HepG2 (cell line): ENCODE measurements at regions not wholly inside any gene's neighbourhood (a gene's known extent, or its start where the extent isn't known, plus 50 kb on each side); places are given as distances from the start of the nearest gene placed in this dataset.

Source experiments
- ATAC-seq: fragments of 200-7000 bp; cut with Tn5 transposase; 3 replicates; pipeline ENCODE4 v1.9.1; 2020; ENCODE audit warnings: mild to moderate bottlenecking, moderate library complexity
- BruUV-seq: library from RNA; stranded (reverse); fragments of 400-500 nt; replicated peaks from 2 replicates; lab custom pipeline; 2021; lab: Mats Ljungman, UMichigan
- CTCF ChIA-PET: fragments of 300-600 bp; formaldehyde crosslinking; extraction: SDS; loops from one replicate; lab custom pipeline; 2021; ENCODE audit warnings: low total read pairs, inconsistent platforms, low intra/inter-chr PET ratio; lab: Yijun Ruan, JAX
- POLR2A ChIA-PET: fragments of 350-600 bp; sonication (Branson Sonifier 250); formaldehyde crosslinking; loops from one replicate; lab custom pipeline; 2020; ENCODE audit warnings: antibody characterized with exemption, inconsistent platforms; lab: Yijun Ruan, JAX
- DNase-seq: peaks from one replicate; pipeline ENCODE4 v3.0.0-alpha.2; 2015; ENCODE audit warnings: low spot score
- FAIRE-seq: peaks from 3 replicates; lab custom pipeline; 2011; peaks lifted over from hg19 to GRCh38; lab: Jason Lieb, UNC
- H2AFZ ChIP-seq: one replicate; pipeline ENCODE4 v1.6.1; 2011; ENCODE audit warnings: low read length, inconsistent platforms
- H3K27ac ChIP-seq: fragments of 300-600 bp; 3 replicates; pipeline ENCODE4 v1.8.0; 2011; ENCODE audit warnings: mixed run types, mild to moderate bottlenecking, mixed read lengths, low read length, inconsistent platforms; ENCODE audit not compliant: insufficient read depth; ENCODE audit errors: extremely low read length
- H3K27me3 ChIP-seq, 2 experiments: fragments of 200-600 bp in 1 of 2; 2 replicates in 1 of 2; 3 replicates in 1 of 2; pipeline versions ENCODE4 v1.6.0 to v1.8.0; 2011; ENCODE audit warnings: low read length in 2 of 2, mild to moderate bottlenecking in 2 of 2, moderate library complexity in 2 of 2, inconsistent platforms in 1 of 2; ENCODE audit not compliant: insufficient read depth in 2 of 2, control insufficient read depth in 1 of 2
- H3K36me3 ChIP-seq, 2 experiments: fragments of 200-600 bp in 1 of 2; replicated peaks in 1 of 2; 2 replicates in 1 of 2; 3 replicates in 1 of 2; pipeline versions ENCODE4 v1.5.1 to v1.8.0; 2011; ENCODE audit warnings: low read length in 2 of 2, inconsistent platforms in 1 of 2; ENCODE audit not compliant: insufficient read depth in 2 of 2, control insufficient read depth in 1 of 2
- H3K4me1 ChIP-seq: 2 replicates; pipeline ENCODE4 v1.5.1; 2012; ENCODE audit warnings: low read length, inconsistent platforms; ENCODE audit not compliant: insufficient read depth
- H3K4me2 ChIP-seq: 2 replicates; pipeline ENCODE4 v1.6.0; 2011; ENCODE audit warnings: low read depth, low read length, inconsistent platforms
- H3K4me3 ChIP-seq, 3 experiments: fragments of 200-600 bp in 1 of 3; sonication (generic), shearing (Covaris generic) in 1 of 3; replicated peaks in 1 of 3; 2 replicates each; pipeline ENCODE4 v1.5.1; 2011 to 2016; ENCODE audit warnings: low read length in 3 of 3, inconsistent platforms in 2 of 3, low read depth in 2 of 3, mild to moderate bottlenecking in 2 of 3, control low read depth in 1 of 3, mixed read lengths in 1 of 3; ENCODE audit not compliant: insufficient read depth in 1 of 3
- H3K79me2 ChIP-seq: one replicate; pipeline ENCODE4 v1.6.1; 2011; ENCODE audit warnings: low read length, inconsistent platforms; ENCODE audit not compliant: insufficient read depth
- H3K9ac ChIP-seq: 2 replicates; pipeline ENCODE4 v1.6.0; 2011; ENCODE audit warnings: mild to moderate bottlenecking, low read depth, low read length, inconsistent platforms; ENCODE audit not compliant: insufficient read depth
- H3K9me3 ChIP-seq: 2 replicates; pipeline ENCODE4 v1.5.1; 2012; ENCODE audit warnings: mild to moderate bottlenecking, low read length
- H4K20me1 ChIP-seq: 2 replicates; pipeline ENCODE4 v1.6.0; 2011; ENCODE audit warnings: inconsistent platforms, mild to moderate bottlenecking, low read length, moderate library complexity; ENCODE audit not compliant: insufficient read depth
- ELF3 ChIP-seq: IDR thresholded peaks from 2 replicates; pipeline ENCODE4 v1.6.1; 2016; ENCODE audit warnings: missing genetic modification reagents, missing compliant biosample characterization
- HOXA7 ChIP-seq: sonication (generic); formaldehyde crosslinking; IDR thresholded peaks from 2 replicates; pipeline ENCODE4 v1.8.1; 2022; ENCODE audit warnings: mild to moderate bottlenecking, missing genetic modification reagents, moderate library complexity
- MAFF ChIP-seq: IDR thresholded peaks from 2 replicates; pipeline ENCODE4 v1.6.1; 2011; ENCODE audit warnings: low read depth, low read length, improper control_type of control experiment
- MAFK ChIP-seq, 2 experiments: IDR thresholded peaks in 1 of 2; conservative IDR thresholded peaks in 1 of 2; 2 replicates each; pipeline ENCODE4 v1.6.1; 2011; ENCODE audit warnings: improper control_type of control experiment in 2 of 2, low read length in 2 of 2
- NR2F1 ChIP-seq, 2 experiments: fragments of 450-650 bp in 1 of 2; formaldehyde crosslinking in 1 of 2; IDR thresholded peaks; 2 replicates each; pipeline versions ENCODE4 v1.5.0 to v1.6.1; 2016 to 2020; ENCODE audit warnings: mild to moderate bottlenecking in 1 of 2, missing compliant biosample characterization in 1 of 2, missing genetic modification reagents in 1 of 2, moderate library complexity in 1 of 2
- PRMT3 ChIP-seq: sonication (generic); formaldehyde crosslinking; IDR thresholded peaks from 2 replicates; pipeline ENCODE4 v1.8.1; 2022; ENCODE audit warnings: low read depth, mild to moderate bottlenecking, moderate library complexity, missing genetic modification reagents, borderline replicate concordance
- SP1 ChIP-seq, 2 experiments: fragments of 450-650 bp in 1 of 2; sonication (generic) in 1 of 2; formaldehyde crosslinking in 1 of 2; IDR thresholded peaks; 2 replicates each; pipeline versions ENCODE4 v1.4.0 to v1.6.1; 2016 to 2020; ENCODE audit warnings: missing genetic modification reagents in 1 of 2
- ZNF367 ChIP-seq: sonication (generic); formaldehyde crosslinking; IDR thresholded peaks from 2 replicates; pipeline ENCODE4 v1.4.0; 2020; ENCODE audit warnings: missing genetic modification reagents, borderline replicate concordance
- ZNF597 ChIP-seq: sonication (generic); formaldehyde crosslinking; IDR thresholded peaks from 2 replicates; pipeline ENCODE4 v1.5.0; 2020; ENCODE audit warnings: missing genetic modification reagents
- ZNF605 ChIP-seq: sonication (generic); formaldehyde crosslinking; IDR thresholded peaks from 2 replicates; pipeline ENCODE4 v1.8.0; 2022; ENCODE audit warnings: mild to moderate bottlenecking, missing genetic modification reagents
- WGBS: methylation state at CpG from one replicate; pipeline ENCODE4 v1.1.6; 2017; ENCODE audit warnings: low lambda C conversion rate; 5-methylcytosine and 5-hydroxymethylcytosine counted together
- in situ Hi-C: cut with HindIII; loops from 2 replicates; pipeline ENCODE4 v1.10.0; 2017; ENCODE audit warnings: low pct_unique_long_range_greater_than_20kb; ENCODE audit not compliant: extremely low pct_ligation_motif_present
- intact Hi-C: fragments of 100-400 bp; cut with micrococcal nuclease; formaldehyde crosslinking; loops from one replicate; pipeline ENCODE4 v1.10.0; 2022; ENCODE audit not compliant: unreplicated experiment
- TF ChIP-seq, protein P1 (sequence below): sonication (generic); formaldehyde crosslinking; IDR thresholded peaks from 2 replicates; pipeline ENCODE4 v1.4.0; 2020; ENCODE audit warnings: missing genetic modification reagents, borderline replicate concordance
- TF ChIP-seq, protein P2 (sequence below): fragments of 450-650 bp; IDR thresholded peaks from 2 replicates; pipeline ENCODE4 v1.6.1; 2016

DNA sequence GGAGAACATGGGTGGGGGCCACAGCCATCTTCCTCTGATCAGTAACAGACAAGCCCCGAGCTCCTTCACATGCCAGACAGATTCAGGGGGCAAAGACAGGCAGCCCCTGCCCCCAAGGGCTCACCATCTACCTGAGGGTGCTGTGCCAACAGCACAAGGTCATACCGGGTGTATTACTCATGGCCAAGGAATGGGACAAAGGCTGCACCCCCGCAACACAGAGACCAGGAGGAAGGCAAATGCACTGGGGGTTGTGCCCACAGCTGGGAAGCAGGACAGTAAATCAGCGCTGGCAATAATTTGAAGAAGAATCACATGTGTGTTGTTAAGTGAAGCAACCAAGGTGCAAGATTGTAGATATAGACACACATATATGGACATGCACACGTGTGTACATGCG, 137.1 kb downstream of the C16orf95 start:
- POLR2A ChIA-PET = no interaction called here
- CTCF ChIA-PET = no interaction called here

GRCh38 chr16:87182759-87183158, 134.4 kb downstream of the C16orf95 start:
- Histone ChIP-seq H3K27ac (no peak overlapping the region), H2AFZ (no peak overlapping the region), H3K79me2 (no peaks in the 10 kb centered on the region), H3K36me3 (no peaks in the 10 kb centered on the region), H3K9me3 (peaks cover 10% of the 10 kb centered on the region), H3K4me3 (no peak overlapping the region), H4K20me1 (no peaks in the 10 kb centered on the region), H3K4me1 (no peaks in the 10 kb centered on the region), H3K4me2 (no peak overlapping the region), H3K27me3 (peaks cover 3 to 35% of the 10 kb centered on the region in 2 experiments; a peak in 3 of 5 replicates), H3K9ac (no peak overlapping the region)
- no TSS peak for BruUV-seq
- intact Hi-C loops (no loop called here), in situ Hi-C loops (no loop called here)
- ChIA-PET CTCF (interaction anchor here (1.5 kb wide), 1 partner anchor 618 kb away, joined by 4 read pairs; no protein-coding TSS in a partner anchor), POLR2A (no interaction called here)
- WGBS = 8% methylated on average over 3 of the region's 3 CpGs
- DNase-seq (no peak), ATAC-seq (no peak), FAIRE-seq (no peak)
- TF ChIP-seq MAFK (conservative IDR thresholded peaks at IDR 0.05 in 1 of 2, IDR thresholded peaks at IDR 0.05 in 1 of 2; ENCODE audit: low read length in 2 of 2) = peak; percentile 57 to 72; a peak in 2 of 4 replicates
- no peak for TF ChIP-seq NR2F1 (CRISPR knock-in tag; IDR thresholded peaks at IDR 0.05)
- TF ChIP-seq PRMT3 = no peak
- no peak for TF ChIP-seq SP1 (IDR thresholded peaks at IDR 0.05)
- TF ChIP-seq SP1 (CRISPR knock-in tag; IDR thresholded peaks at IDR 0.05) = no peak
- TF ChIP-seq ZNF597 = no peak
- TF ChIP-seq, protein P1, sequence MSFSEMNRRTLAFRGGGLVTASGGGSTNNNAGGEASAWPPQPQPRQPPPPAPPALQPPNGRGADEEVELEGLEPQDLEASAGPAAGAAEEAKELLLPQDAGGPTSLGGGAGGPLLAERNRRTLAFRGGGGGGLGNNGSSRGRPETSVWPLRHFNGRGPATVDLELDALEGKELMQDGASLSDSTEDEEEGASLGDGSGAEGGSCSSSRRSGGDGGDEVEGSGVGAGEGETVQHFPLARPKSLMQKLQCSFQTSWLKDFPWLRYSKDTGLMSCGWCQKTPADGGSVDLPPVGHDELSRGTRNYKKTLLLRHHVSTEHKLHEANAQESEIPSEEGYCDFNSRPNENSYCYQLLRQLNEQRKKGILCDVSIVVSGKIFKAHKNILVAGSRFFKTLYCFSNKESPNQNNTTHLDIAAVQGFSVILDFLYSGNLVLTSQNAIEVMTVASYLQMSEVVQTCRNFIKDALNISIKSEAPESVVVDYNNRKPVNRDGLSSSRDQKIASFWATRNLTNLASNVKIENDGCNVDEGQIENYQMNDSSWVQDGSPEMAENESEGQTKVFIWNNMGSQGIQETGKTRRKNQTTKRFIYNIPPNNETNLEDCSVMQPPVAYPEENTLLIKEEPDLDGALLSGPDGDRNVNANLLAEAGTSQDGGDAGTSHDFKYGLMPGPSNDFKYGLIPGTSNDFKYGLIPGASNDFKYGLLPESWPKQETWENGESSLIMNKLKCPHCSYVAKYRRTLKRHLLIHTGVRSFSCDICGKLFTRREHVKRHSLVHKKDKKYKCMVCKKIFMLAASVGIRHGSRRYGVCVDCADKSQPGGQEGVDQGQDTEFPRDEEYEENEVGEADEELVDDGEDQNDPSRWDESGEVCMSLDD (CRISPR knock-in tag) = no peak
- peak; percentile 47; the same call in 1 of the 2 replicates for TF ChIP-seq MAFF
- no peak for TF ChIP-seq ELF3 (CRISPR knock-in tag)
- TF ChIP-seq ZNF367 = no peak
- TF ChIP-seq ZNF605 (CRISPR knock-in tag) = no peak

More for the DNA sequence above, 137.1 kb downstream of the C16orf95 start:
- H3K4me1 ChIP-seq = no peaks in the 10 kb centered on the region
- H3K4me2 ChIP-seq = no peak overlapping the region
- no TSS peak for BruUV-seq
- in situ Hi-C loops = no loop called here
- H4K20me1 ChIP-seq = no peaks in the 10 kb centered on the region
- no peaks in the 10 kb centered on the region for H3K36me3 ChIP-seq
- intact Hi-C loops = no loop called here
- peaks cover 3 to 52% of the 10 kb centered on the region in 2 experiments; a peak in 4 of 5 replicates for H3K27me3 ChIP-seq
- no peaks in the 10 kb centered on the region for H3K9me3 ChIP-seq
- DNase-seq = no peak
- no peak overlapping the region for H2AFZ ChIP-seq
- no peak overlapping the region for H3K4me3 ChIP-seq
- ATAC-seq = no peak
- TF ChIP-seq HOXA7 (CRISPR knock-in tag) = no peak
- TF ChIP-seq, protein P2, sequence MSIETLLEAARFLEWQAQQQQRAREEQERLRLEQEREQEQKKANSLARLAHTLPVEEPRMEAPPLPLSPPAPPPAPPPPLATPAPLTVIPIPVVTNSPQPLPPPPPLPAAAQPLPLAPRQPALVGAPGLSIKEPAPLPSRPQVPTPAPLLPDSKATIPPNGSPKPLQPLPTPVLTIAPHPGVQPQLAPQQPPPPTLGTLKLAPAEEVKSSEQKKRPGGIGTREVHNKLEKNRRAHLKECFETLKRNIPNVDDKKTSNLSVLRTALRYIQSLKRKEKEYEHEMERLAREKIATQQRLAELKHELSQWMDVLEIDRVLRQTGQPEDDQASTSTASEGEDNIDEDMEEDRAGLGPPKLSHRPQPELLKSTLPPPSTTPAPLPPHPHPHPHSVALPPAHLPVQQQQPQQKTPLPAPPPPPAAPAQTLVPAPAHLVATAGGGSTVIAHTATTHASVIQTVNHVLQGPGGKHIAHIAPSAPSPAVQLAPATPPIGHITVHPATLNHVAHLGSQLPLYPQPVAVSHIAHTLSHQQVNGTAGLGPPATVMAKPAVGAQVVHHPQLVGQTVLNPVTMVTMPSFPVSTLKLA = 0 out of 2 replicates have a peak, but pooled peaks have one; percentile 11
- 44% methylated on average over 6 of the region's 6 CpGs for WGBS
- no peak overlapping the region for H3K9ac ChIP-seq
- no peak overlapping the region for H3K27ac ChIP-seq
- no peaks in the 10 kb centered on the region for H3K79me2 ChIP-seq
- FAIRE-seq = no peak
